Testis (tissue), 2 donors: ENCODE measurements at regions not wholly inside any gene's neighbourhood (a gene's known extent, or its start where the extent isn't known, plus 50 kb on each side); places are given as distances from the start of the nearest gene placed in this dataset.

Experiments
- DNase-seq: peaks from one replicate; pipeline ENCODE4 v3.0.0-alpha.2; 2019
- H3K27ac ChIP-seq, 2 donors: fragments of 200-600 bp; sonication (generic); one replicate each; pipeline ENCODE4 v1.5.1; 2019
- H3K27me3 ChIP-seq: fragments of 200-600 bp; sonication (generic); one replicate; pipeline ENCODE4 v1.5.1; 2019
- H3K36me3 ChIP-seq: fragments of 200-600 bp; sonication (generic); one replicate; pipeline ENCODE4 v1.5.1; 2017; ENCODE audit warnings: low read depth; ENCODE audit errors: missing control alignments
- H3K4me1 ChIP-seq: fragments of 200-600 bp; sonication (generic); one replicate; pipeline ENCODE4 v1.5.1; 2019
- H3K4me3 ChIP-seq, 2 donors: fragments of 200-600 bp; sonication (generic); one replicate each; pipeline ENCODE4 v1.5.1; 2017 to 2019
- H3K9me3 ChIP-seq: fragments of 200-600 bp; sonication (generic); one replicate; pipeline ENCODE4 v1.5.1; 2017
- POLR2A ChIP-seq: fragments of 450-650 bp; IDR thresholded peaks from one replicate; pipeline ENCODE4 v1.6.1; 2017; ENCODE audit warnings: antibody characterized with exemption, mild to moderate bottlenecking, moderate library complexity
- WGBS, 2 donors: methylation state at CpG; one replicate each; pipeline ENCODE4 v1.1.5; 2018; 5-methylcytosine and 5-hydroxymethylcytosine counted together
- intact Hi-C: fragments of 100-400 bp; cut with DNase I; formaldehyde crosslinking; loops from one replicate; pipeline ENCODE4 v1.15.1; 2023; ENCODE audit warnings: low total_unique reads
- TF ChIP-seq, protein P1 (sequence below), 3 experiments: fragments of 450-650 bp in 2 of 3; fragments of 200-600 bp in 1 of 3; sonication (generic) in 1 of 3; IDR thresholded peaks; one replicate each; pipeline ENCODE4 v1.5.1; 2016 to 2019; ENCODE audit warnings: antibody characterized with exemption in 3 of 3, mild to moderate bottlenecking in 2 of 3, moderate library complexity in 1 of 3

DNA sequence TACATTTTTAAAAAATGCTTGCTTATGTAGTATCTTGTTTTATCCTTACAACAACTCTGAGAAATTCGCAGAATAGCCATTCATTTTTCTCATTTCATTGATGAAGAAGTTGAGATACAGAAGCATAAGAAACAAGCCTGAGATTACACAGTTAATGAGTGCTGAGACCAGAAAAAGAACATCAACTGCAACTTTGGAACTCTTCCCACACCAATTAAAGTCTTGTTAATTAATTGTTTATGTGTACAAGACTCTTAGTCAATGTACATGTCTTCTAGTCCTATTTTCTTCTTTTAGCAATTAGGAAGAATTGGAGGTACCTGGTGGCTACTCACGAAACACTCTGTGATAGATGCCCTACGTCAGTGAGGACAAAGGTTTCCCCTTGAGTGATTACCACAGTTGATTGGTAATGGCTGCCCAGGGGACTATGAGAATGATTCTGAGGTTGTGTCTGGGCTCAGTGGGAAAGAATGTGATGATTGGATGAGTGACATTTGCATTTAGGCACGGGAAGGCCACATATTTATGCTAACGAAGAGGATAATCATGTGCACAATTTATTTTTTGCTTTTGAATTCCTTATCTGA lies 187.4 kb upstream of the KCNK2 start:
- no peak for DNase-seq
- Histone ChIP-seq H3K27ac (no peak overlapping the region), H3K27me3 (no peaks in the 10 kb centered on the region), H3K4me3 (no peak overlapping the region), H3K4me1 (no peaks in the 10 kb centered on the region), H3K36me3 (no peaks in the 10 kb centered on the region), H3K9me3 (no peaks in the 10 kb centered on the region)
- WGBS, 2 donors = 65 to 75% methylated on average over 5 of the region's 5 CpGs
- TF ChIP-seq POLR2A = no peak
- TF ChIP-seq, protein P1, sequence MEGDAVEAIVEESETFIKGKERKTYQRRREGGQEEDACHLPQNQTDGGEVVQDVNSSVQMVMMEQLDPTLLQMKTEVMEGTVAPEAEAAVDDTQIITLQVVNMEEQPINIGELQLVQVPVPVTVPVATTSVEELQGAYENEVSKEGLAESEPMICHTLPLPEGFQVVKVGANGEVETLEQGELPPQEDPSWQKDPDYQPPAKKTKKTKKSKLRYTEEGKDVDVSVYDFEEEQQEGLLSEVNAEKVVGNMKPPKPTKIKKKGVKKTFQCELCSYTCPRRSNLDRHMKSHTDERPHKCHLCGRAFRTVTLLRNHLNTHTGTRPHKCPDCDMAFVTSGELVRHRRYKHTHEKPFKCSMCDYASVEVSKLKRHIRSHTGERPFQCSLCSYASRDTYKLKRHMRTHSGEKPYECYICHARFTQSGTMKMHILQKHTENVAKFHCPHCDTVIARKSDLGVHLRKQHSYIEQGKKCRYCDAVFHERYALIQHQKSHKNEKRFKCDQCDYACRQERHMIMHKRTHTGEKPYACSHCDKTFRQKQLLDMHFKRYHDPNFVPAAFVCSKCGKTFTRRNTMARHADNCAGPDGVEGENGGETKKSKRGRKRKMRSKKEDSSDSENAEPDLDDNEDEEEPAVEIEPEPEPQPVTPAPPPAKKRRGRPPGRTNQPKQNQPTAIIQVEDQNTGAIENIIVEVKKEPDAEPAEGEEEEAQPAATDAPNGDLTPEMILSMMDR (IDR thresholded peaks at IDR 0.05) = no peak
- intact Hi-C loops = no loop called here

DNA sequence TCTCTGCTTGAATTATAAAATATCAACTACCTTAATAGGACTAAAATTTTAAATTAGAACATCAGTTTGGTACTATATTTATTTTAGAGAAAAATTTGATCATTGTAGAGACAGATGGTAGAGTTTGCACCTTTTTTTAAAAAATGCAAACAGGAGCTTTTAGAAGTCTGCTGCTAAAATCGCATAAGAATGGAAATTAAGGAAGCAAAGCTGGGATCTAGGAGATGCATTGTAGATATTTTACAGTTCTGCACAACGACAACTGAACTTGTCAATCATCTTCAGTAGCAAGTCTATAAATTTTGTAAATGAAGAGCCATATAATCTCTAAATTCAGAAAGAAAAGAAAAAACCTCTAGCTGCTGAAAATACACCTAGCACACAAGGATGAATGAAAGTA lies 185.6 kb upstream of the KCNK2 start:
- no peak for TF ChIP-seq POLR2A
- TF ChIP-seq, protein P1 (IDR thresholded peaks at IDR 0.05) = no peak
- Histone ChIP-seq H3K27ac (no peak overlapping the region), H3K4me3 (no peak overlapping the region), H3K9me3 (no peaks in the 10 kb centered on the region), H3K4me1 (no peaks in the 10 kb centered on the region), H3K27me3 (no peaks in the 10 kb centered on the region), H3K36me3 (no peaks in the 10 kb centered on the region)
- intact Hi-C loops = no loop called here
- 88% methylated on average over 2 of the region's 2 CpGs for WGBS, 2 donors
- no peak for DNase-seq

DNA sequence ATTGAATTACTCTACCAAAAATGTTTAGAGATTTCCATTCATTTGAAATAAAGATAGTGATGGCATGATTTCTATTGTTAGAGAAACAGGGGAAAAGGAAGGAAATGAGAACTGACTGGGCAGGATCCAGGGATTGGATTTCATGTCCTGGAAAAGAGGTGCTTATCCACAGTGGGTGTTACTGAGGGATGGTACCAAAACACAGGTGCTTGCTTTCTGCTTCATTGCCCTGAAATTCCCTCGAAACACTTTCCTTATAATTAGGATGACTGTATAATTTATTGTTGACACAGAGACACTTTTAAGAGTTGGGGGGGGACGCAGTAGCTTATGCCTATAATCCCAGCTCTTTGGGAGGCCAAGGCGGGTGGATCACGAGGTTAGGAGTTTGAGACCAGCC lies 185.0 kb upstream of the KCNK2 start:
- H3K27me3 ChIP-seq = no peaks in the 10 kb centered on the region
- H3K9me3 ChIP-seq = no peaks in the 10 kb centered on the region
- H3K27ac ChIP-seq = no peak overlapping the region
- intact Hi-C loops = no loop called here
- no peak for TF ChIP-seq POLR2A
- TF ChIP-seq, protein P1 (IDR thresholded peaks at IDR 0.05) = no peak
- DNase-seq = no peak
- no peaks in the 10 kb centered on the region for H3K4me1 ChIP-seq
- H3K4me3 ChIP-seq = no peak overlapping the region
- H3K36me3 ChIP-seq = no peaks in the 10 kb centered on the region
- 76 to 81% methylated on average over 4 of the region's 4 CpGs for WGBS, 2 donors

DNA sequence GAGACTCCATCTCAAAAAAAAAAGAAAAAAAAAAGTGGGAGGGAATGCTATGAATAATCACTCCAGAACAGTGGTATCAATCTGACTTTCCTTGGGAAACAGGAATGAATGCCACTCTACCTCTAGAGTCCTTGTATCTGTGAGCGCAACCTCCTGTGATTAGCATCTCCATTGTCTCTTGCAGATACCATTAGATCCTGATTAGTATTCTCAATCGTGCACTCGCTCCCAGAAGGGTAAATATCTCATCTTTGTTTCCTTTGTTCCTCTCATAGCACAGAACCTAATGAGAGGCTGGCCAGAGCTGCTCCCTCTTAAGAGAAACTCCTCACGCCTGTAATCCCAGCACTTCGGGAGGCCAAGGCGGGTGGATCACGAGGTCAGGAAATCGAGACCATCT lies 184.4 kb upstream of the KCNK2 start:
- H3K27me3 ChIP-seq = no peaks in the 10 kb centered on the region
- H3K9me3 ChIP-seq = no peaks in the 10 kb centered on the region
- H3K27ac ChIP-seq = no peak overlapping the region
- TF ChIP-seq, protein P1 (IDR thresholded peaks at IDR 0.05) = no peak
- TF ChIP-seq POLR2A = no peak
- H3K36me3 ChIP-seq = no peaks in the 10 kb centered on the region
- no peaks in the 10 kb centered on the region for H3K4me1 ChIP-seq
- intact Hi-C loops = no loop called here
- no peak for DNase-seq
- 75 to 85% methylated on average over 8 of the region's 8 CpGs for WGBS, 2 donors
- H3K4me3 ChIP-seq = no peak overlapping the region

DNA sequence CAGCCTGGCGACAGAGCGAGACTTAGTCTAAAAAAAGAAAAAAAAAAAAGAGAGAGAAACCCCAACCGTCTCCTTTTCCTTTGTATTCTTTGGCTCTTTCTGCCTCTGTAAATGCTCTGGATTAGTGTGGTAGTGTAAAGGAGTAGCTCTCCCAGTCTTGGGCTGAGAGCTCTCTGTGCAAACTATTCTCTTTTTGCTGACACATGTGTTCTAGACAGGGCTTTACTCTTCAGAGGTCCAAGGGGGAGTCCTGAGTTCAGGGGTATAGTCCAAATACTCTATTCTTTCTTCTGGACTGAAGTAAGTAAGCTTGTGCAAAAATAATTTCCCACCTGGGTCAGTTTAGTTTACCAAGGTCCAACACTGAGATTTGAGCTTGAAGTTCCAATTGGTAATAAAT lies 183.8 kb upstream of the KCNK2 start:
- H3K4me1 ChIP-seq = no peaks in the 10 kb centered on the region
- no peak for DNase-seq
- no peak for TF ChIP-seq POLR2A
- TF ChIP-seq, protein P1 (IDR thresholded peaks at IDR 0.05) = no peak
- no peak overlapping the region for H3K4me3 ChIP-seq
- no peaks in the 10 kb centered on the region for H3K9me3 ChIP-seq
- no peaks in the 10 kb centered on the region for H3K36me3 ChIP-seq
- intact Hi-C loops = no loop called here
- no peaks in the 10 kb centered on the region for H3K27me3 ChIP-seq
- 61 to 67% methylated on average over 3 of the region's 3 CpGs for WGBS, 2 donors
- H3K27ac ChIP-seq = no peak overlapping the region
